VCaP (cell line): ENCODE measurements at regions not wholly inside any gene's neighbourhood (a gene's known extent, or its start where the extent isn't known, plus 50 kb on each side); places are given as distances from the start of the nearest gene placed in this dataset.

Source experiments
- H3K27ac ChIP-seq: fragments of 450-650 bp; 2 replicates; pipeline ENCODE4 v1.5.1; 2017
- CTCF ChIP-seq: fragments of 450-650 bp; conservative IDR thresholded peaks from 2 replicates; pipeline ENCODE4 v1.5.1; 2017; ENCODE audit warnings: mild to moderate bottlenecking, moderate library complexity

DNA sequence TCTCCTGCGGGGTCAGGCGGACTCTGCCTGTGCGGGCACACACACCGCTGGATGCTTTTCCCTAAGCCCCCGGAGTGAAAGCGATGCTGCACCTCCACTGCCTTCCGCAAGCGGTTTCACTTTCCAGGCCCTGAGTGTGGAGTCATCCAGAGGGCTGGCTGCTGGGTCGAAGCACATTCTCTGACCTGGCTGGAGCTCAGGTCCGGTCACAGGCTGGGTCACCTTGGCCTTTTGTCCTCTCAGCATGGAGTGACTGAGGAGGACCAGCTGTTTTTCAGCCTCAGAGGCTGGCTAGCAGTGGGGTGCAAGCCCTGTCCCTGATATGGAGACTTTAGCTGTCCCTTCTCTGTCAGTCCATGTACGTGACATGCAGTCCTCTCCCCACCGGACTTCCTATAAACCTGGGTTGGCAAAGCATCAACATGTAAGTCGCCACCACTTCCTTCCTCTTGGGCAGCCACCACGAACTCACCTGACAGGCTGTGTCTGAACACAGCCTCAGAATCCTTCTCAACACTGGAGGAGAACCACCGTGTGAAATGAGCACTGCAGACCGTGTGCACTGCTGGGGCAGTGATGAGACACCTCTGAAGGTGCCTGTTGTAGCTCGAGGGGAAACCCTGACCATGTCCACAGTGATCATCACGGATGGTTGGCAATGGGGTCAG, 51.3 kb downstream of the GADD45G start:
- TF ChIP-seq CTCF: no peak
- H3K27ac ChIP-seq: peak overlapping the region; percentile 32; the same call in 1 of the 2 replicates

DNA sequence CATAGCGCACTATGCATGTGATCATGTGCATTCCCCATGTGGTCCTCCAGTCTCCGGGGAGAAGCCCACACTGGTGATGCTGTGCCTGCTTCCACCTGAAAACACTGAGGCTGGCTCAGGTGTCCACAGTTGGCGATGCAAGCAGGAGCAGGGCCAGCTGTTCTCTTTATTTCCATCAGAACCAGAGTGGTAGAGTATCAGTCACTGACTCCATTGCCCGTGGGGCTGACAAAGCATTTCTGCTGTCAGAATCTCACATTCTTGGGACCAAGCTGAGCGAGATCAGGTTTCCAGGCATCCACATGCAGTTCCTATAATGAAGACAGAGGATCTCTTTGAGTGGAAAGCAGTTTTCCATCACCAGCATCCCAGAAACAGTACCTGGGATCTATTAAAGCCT, 52.5 kb downstream of the GADD45G start:
- no peak for TF ChIP-seq CTCF
- H3K27ac ChIP-seq: no peak overlapping the region

- no peak for TF ChIP-seq CTCF
- no peak overlapping the region for H3K27ac ChIP-seq
Measured at GRCh38 chr9:89657765-89658164, 53.0 kb downstream of the GADD45G start.

GRCh38 chr9:89658401-89658800, 53.6 kb downstream of the GADD45G start:
- TF ChIP-seq CTCF: no peak
- no peak overlapping the region for H3K27ac ChIP-seq

DNA sequence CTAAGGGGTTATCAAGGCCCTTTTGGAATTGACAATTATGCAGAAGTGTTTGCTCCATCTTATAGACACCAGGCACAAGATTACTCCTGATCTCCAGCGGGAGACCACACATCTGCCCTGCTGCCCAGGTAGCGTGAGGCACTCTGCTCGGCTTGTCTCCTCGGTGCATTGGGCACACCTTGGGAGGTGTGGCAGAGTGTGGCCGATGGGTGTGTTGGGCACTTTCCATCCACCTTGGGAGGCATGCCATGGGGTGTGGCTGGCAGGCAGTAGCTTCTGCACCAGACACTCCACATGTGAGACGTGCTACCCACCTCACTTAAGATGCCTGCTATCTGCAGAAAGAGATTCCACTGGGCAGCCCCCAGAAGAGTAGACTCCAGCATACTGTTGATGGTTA, 54.1 kb downstream of the GADD45G start:
- H3K27ac ChIP-seq: no peak overlapping the region

DNA sequence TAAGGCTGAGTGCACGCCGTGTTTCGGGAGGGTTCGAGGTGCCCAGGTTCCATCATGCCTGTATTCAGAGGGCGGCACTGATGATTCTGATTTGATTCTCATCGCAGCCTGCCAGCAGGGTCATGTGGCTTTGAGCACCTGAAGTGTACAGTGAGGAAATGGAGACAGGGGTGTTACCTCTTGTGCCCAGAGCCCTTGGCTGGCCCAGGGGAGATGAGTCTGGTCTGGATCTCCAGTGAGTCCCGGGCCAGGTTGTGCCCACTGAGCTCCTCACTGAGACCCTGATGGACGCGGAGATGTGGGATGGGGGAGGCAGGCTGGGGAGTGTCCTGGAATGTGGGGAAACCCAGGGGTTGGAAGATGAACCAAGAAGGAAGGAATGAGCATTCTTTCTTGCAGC, 54.7 kb downstream of the GADD45G start:
- H3K27ac ChIP-seq: peak overlapping the region; percentile 95
- no peak for TF ChIP-seq CTCF

More for the DNA sequence above, 54.1 kb downstream of the GADD45G start:
- TF ChIP-seq CTCF: no peak

DNA sequence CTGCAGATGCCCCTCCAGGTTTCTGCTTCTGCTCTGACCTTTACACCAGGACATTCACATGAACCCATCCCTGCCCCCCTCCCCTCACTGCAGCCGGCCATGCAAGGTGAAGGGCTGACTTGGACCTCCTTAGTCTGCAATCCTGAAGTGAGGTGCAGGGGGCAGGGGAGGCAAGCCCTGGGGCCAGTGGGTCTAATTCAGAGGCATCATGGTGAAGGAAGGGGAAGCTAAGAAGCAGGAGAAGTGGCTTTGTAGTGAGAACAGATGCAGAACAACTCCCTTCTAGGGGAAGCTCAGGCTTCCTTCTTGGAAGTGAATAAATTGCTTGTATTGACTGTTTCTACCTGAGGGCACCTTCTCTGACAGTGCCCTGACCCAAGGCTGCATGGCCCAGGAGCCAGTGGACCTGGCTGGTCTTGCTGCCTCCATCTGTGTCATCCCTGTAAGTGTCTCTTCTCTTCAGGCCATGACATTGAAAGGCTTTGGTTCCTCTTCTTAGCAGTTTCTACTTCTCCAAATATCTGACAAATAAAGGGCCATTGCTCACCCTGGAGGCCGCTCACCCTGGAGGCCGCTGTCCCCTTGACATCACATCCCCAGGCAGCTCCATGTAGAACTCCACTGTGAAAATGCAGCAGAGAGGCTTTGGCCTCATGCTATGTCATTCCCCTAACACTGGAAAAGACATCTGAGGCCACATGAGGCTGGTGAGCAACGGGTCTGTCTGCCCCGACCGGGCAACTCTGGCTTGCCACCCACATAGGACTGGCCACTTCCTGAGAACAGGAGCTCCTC, 55.3 kb downstream of the GADD45G start:
- no peak for TF ChIP-seq CTCF
- H3K27ac ChIP-seq: peak overlapping the region; percentile 95
